MCF 10A (cell line): ENCODE measurements at regions not wholly inside any gene's neighbourhood (a gene's known extent, or its start where the extent isn't known, plus 50 kb on each side); places are given as distances from the start of the nearest gene placed in this dataset.

ENCODE experiments used
- BruUV-seq: library from RNA; stranded (reverse); fragments of 400-500 nt; replicated peaks from 2 replicates; lab custom pipeline; 2021; lab: Mats Ljungman, UMichigan
- CTCF ChIA-PET: fragments of 300-600 bp; sonication (Branson Sonifier 250); formaldehyde crosslinking; extraction: SDS; loops from one replicate; lab custom pipeline; 2021; ENCODE audit warnings: antibody characterized with exemption, inconsistent platforms; lab: Yijun Ruan, JAX
- POLR2A ChIA-PET: fragments of 300-600, 350-650 bp; sonication (Branson Sonifier 250); formaldehyde crosslinking; extraction: SDS; loops from one replicate; lab custom pipeline; 2020; ENCODE audit warnings: antibody characterized with exemption, inconsistent platforms; lab: Yijun Ruan, JAX
- DNase-seq: peaks from one replicate; pipeline ENCODE4 v3.0.0-alpha.2; 2018; ENCODE audit not compliant: unreplicated experiment
- H3K27ac Mint-ChIP-seq: one replicate; pipeline ENCODE4 v1.8.0; 2022; ENCODE audit warnings: mild to moderate bottlenecking, low read depth, mixed read lengths; ENCODE audit not compliant: unreplicated experiment
- H3K27me3 Mint-ChIP-seq: one replicate; pipeline ENCODE4 v1.8.0; 2022; ENCODE audit warnings: mixed read lengths; ENCODE audit not compliant: insufficient read depth, unreplicated experiment
- H3K36me3 Mint-ChIP-seq: one replicate; pipeline ENCODE4 v1.8.0; 2022; ENCODE audit warnings: mild to moderate bottlenecking, moderate library complexity, mixed read lengths; ENCODE audit not compliant: insufficient read depth, unreplicated experiment
- H3K4me1 Mint-ChIP-seq: one replicate; pipeline ENCODE4 v1.8.0; 2022; ENCODE audit warnings: mixed read lengths; ENCODE audit not compliant: insufficient read depth, unreplicated experiment
- H3K4me3 Mint-ChIP-seq: one replicate; pipeline ENCODE4 v1.8.0; 2022; ENCODE audit warnings: mild to moderate bottlenecking, moderate library complexity, mixed read lengths; ENCODE audit not compliant: unreplicated experiment
- H3K9me3 Mint-ChIP-seq: one replicate; pipeline ENCODE4 v1.8.0; 2022; ENCODE audit warnings: mixed read lengths; ENCODE audit not compliant: unreplicated experiment
- CTCF ChIP-seq: fragments of 200-600 bp; IDR thresholded peaks from one replicate; pipeline ENCODE4 v1.8.0; 2022; ENCODE audit warnings: antibody characterized with exemption, mild to moderate bottlenecking; ENCODE audit not compliant: unreplicated experiment
- intact Hi-C: fragments of 100-400 bp; cut with micrococcal nuclease; formaldehyde crosslinking; loops from 2 replicates; pipeline ENCODE4 v1.14.1; 2022

DNA sequence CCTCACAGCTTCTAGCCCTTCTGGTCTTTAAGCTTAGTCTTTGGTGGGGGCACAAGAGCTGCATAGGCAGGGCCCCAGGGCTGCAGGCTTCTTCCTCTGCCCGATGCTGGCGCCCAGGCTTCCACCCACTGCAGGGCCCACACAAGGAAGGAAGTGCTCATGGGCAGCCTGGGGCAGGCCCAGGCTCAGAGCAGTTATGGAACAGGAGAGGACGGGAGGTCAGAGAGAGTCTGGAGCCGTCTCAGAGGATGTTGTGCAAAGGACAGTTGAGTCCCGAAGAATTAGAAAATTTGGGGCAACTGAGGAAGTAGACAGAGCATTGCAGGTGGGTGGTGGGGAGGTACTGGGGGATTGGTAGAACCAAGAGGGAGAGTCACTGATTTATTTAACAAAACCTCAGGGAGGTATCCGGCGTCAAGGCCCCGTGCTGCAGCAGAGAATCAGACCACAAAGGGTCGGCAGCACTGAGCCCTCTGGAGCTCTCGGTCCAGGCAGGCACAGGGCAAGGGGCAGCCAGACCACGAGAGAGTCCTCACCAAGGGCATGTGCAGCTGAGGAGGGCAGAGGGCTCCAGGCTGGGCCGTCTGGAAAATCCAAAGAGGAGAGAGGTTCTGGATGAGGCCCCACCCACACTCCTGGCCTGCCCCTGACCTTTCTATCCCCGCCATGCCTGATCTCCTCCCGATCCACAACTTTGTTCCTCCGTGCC is 110.8 kb upstream of the GLI2 start:
- DNase-seq: no peak
- Mint-ChIP-seq H3K36me3 (no peaks in the 10 kb centered on the region), H3K9me3 (peaks cover 8% of the 10 kb centered on the region), H3K4me3 (no peak overlapping the region), H3K27me3 (no peaks in the 10 kb centered on the region), H3K4me1 (peaks cover 35% of the 10 kb centered on the region), H3K27ac (peak overlapping the region; percentile 55)
- no peak for TF ChIP-seq CTCF
- ChIA-PET POLR2A (interaction anchor here (0.6 kb wide), 1 partner anchor 568 kb away, joined by 4 read pairs; no protein-coding TSS in a partner anchor), CTCF (interaction anchor here (0.5 to 1.1 kb wide), 3 partner anchors 10 to 42 kb away, joined by 3 to 5 read pairs (median 3); no protein-coding TSS in a partner anchor)
- no TSS peak for BruUV-seq
- intact Hi-C loops: no loop called here

- CTCF ChIA-PET: no interaction called here
- peak; percentile 55 for DNase-seq
- peak overlapping the region; percentile 78 for H3K27ac Mint-ChIP-seq
- no peak overlapping the region for H3K4me3 Mint-ChIP-seq
- H3K27me3 Mint-ChIP-seq: no peaks in the 10 kb centered on the region
- intact Hi-C loops: no loop called here
- POLR2A ChIA-PET: interaction anchor here (0.6 kb wide), 1 partner anchor 305 kb away, joined by 3 read pairs; no protein-coding TSS in a partner anchor
- no TSS peak for BruUV-seq
- peaks cover 8% of the 10 kb centered on the region for H3K9me3 Mint-ChIP-seq
- no peak for TF ChIP-seq CTCF
- H3K4me1 Mint-ChIP-seq: peaks cover 32% of the 10 kb centered on the region
- H3K36me3 Mint-ChIP-seq: no peaks in the 10 kb centered on the region
These were observed 109.7 kb upstream of the GLI2 start for GRCh38 chr2:120625865-120626560.

GRCh38 chr2:120626566-120626965 is 109.1 kb upstream of the GLI2 start:
- Mint-ChIP-seq H3K4me3 (no peak overlapping the region), H3K36me3 (no peaks in the 10 kb centered on the region), H3K9me3 (peaks cover 8% of the 10 kb centered on the region), H3K27ac (peak overlapping the region; percentile 78), H3K27me3 (no peaks in the 10 kb centered on the region), H3K4me1 (peaks cover 30% of the 10 kb centered on the region)
- ChIA-PET POLR2A (no interaction called here), CTCF (no interaction called here)
- intact Hi-C loops: no loop called here
- no peak for DNase-seq
- TF ChIP-seq CTCF: no peak
- no TSS peak for BruUV-seq

GRCh38 chr2:120628248-120628647 is 107.4 kb upstream of the GLI2 start:
- Mint-ChIP-seq H3K27me3 (no peaks in the 10 kb centered on the region), H3K4me1 (peaks cover 28% of the 10 kb centered on the region), H3K4me3 (no peak overlapping the region), H3K36me3 (no peaks in the 10 kb centered on the region), H3K27ac (no peak overlapping the region), H3K9me3 (peaks cover 8% of the 10 kb centered on the region)
- ChIA-PET CTCF (interaction anchor here (0.5 to 0.6 kb wide), 2 partner anchors 263 to 986 kb away, joined by 3 to 5 read pairs; no protein-coding TSS in a partner anchor), POLR2A (interaction anchor here (1.1 kb wide), 1 partner anchor 34 kb away, joined by 3 read pairs; no protein-coding TSS in a partner anchor)
- no peak for DNase-seq
- no TSS peak for BruUV-seq
- TF ChIP-seq CTCF: no peak
- intact Hi-C loops: no loop called here
